Mesendoderm (in vitro differentiated cells): ENCODE measurements at regions not wholly inside any gene's neighbourhood (a gene's known extent, or its start where the extent isn't known, plus 50 kb on each side); places are given as distances from the start of the nearest gene placed in this dataset.

Experiments used
- DNase-seq: peaks from one replicate; pipeline ENCODE4 v3.0.0; 2013
- H2AK5ac ChIP-seq: 2 replicates; pipeline ENCODE4 v1.6.1; 2013; ENCODE audit warnings: low read length, inconsistent platforms
- H2BK120ac ChIP-seq: 2 replicates; pipeline ENCODE4 v1.6.1; 2013; ENCODE audit warnings: low read depth, mild to moderate bottlenecking, low read length, moderate library complexity, mixed read lengths
- H2BK15ac ChIP-seq: replicated peaks from 2 replicates; pipeline ENCODE4 v1.6.1; 2013; ENCODE audit warnings: low read depth, mild to moderate bottlenecking, moderate library complexity
- H2BK5ac ChIP-seq: 2 replicates; pipeline ENCODE4 v1.6.1; 2013; ENCODE audit warnings: low read length, inconsistent platforms
- H3K18ac ChIP-seq: 2 replicates; pipeline ENCODE4 v1.6.1; 2013; ENCODE audit warnings: mild to moderate bottlenecking, low read length, mixed read lengths
- H3K23ac ChIP-seq: one replicate; pipeline ENCODE4 v1.6.1; 2013; ENCODE audit warnings: low read length
- H3K27ac ChIP-seq: 2 replicates; pipeline ENCODE4 v1.5.1; 2013; ENCODE audit warnings: low read depth, mild to moderate bottlenecking, inconsistent platforms, low read length, moderate library complexity
- H3K27me3 ChIP-seq: 2 replicates; pipeline ENCODE4 v1.6.1; 2013; ENCODE audit warnings: low read length, control low read depth, mild to moderate bottlenecking, inconsistent platforms; ENCODE audit not compliant: insufficient read depth, poor library complexity
- H3K36me3 ChIP-seq: 2 replicates; pipeline ENCODE4 v1.6.1; 2013; ENCODE audit warnings: low read length, inconsistent platforms; ENCODE audit not compliant: control insufficient read depth, insufficient read depth
- H3K4ac ChIP-seq: one replicate; pipeline ENCODE4 v1.6.1; 2013; ENCODE audit warnings: low read depth, mild to moderate bottlenecking, low read length, moderate library complexity
- H3K4me1 ChIP-seq: 2 replicates; pipeline ENCODE4 v1.6.1; 2013; ENCODE audit warnings: low read depth, low read length, inconsistent platforms; ENCODE audit not compliant: control insufficient read depth
- H3K4me2 ChIP-seq: 2 replicates; pipeline ENCODE4 v1.6.1; 2013; ENCODE audit warnings: low read length
- H3K4me3 ChIP-seq: 2 replicates; pipeline ENCODE4 v1.5.1; 2013; ENCODE audit warnings: mild to moderate bottlenecking, low read length
- H3K56ac ChIP-seq: one replicate; pipeline ENCODE4 v1.6.1; 2013; ENCODE audit warnings: low read length
- H3K79me1 ChIP-seq: 2 replicates; pipeline ENCODE4 v1.6.1; 2013; ENCODE audit warnings: low read length, inconsistent platforms
- H3K79me2 ChIP-seq: 2 replicates; pipeline ENCODE4 v1.6.1; 2013; ENCODE audit warnings: mild to moderate bottlenecking, low read length; ENCODE audit not compliant: control insufficient read depth, insufficient read depth
- H3K9ac ChIP-seq: 2 replicates; pipeline ENCODE4 v1.6.1; 2013; ENCODE audit warnings: low read length, inconsistent platforms
- H4K5ac ChIP-seq: one replicate; pipeline ENCODE4 v1.6.1; 2013; ENCODE audit warnings: low read length
- H4K8ac ChIP-seq: one replicate; pipeline ENCODE4 v1.6.1; 2013; ENCODE audit warnings: low read depth, mild to moderate bottlenecking, control low read depth, low read length, moderate library complexity
- WGBS: extraction: QIAGEN DNeasy Blood & Tissue Kit; methylation state at CpG from one replicate; pipeline ENCODE4 v1.1.7; 2013; ENCODE audit warnings: low lambda C conversion rate, missing lambda C conversion rate; ENCODE audit not compliant: insufficient coverage; ENCODE audit errors: extremely low coverage; 5-methylcytosine and 5-hydroxymethylcytosine counted together

- H3K23ac ChIP-seq, result no peak overlapping the region
- DNase-seq, result no peak
- no peak overlapping the region for H2BK15ac ChIP-seq
- no CpG with 5 or more reads among the region's 11 CpGs for WGBS
- H3K9ac ChIP-seq, result no peak overlapping the region
- H3K4ac ChIP-seq, result no peak overlapping the region
- no peak overlapping the region for H4K8ac ChIP-seq
- H3K36me3 ChIP-seq, result no peaks in the 10 kb centered on the region
- no peak overlapping the region for H3K18ac ChIP-seq
- no peak overlapping the region for H3K27ac ChIP-seq
- no peak overlapping the region for H2BK120ac ChIP-seq
- no peak overlapping the region for H4K5ac ChIP-seq
- H3K4me2 ChIP-seq, result no peak overlapping the region
- H2AK5ac ChIP-seq, result no peak overlapping the region
- H2BK5ac ChIP-seq, result no peak overlapping the region
- H3K79me2 ChIP-seq, result no peaks in the 10 kb centered on the region
- no peak overlapping the region for H3K56ac ChIP-seq
- no peaks in the 10 kb centered on the region for H3K79me1 ChIP-seq
- no peaks in the 10 kb centered on the region for H3K4me1 ChIP-seq
- H3K27me3 ChIP-seq, result no peaks in the 10 kb centered on the region
- no peak overlapping the region for H3K4me3 ChIP-seq
Measured at GRCh38 chr6:4459996-4460395, 316.2 kb upstream of the CDYL start.

GRCh38 chr6:4459032-4459431 is 317.2 kb upstream of the CDYL start:
- Histone ChIP-seq H3K9ac (no peak overlapping the region), H3K4ac (no peak overlapping the region), H3K56ac (no peak overlapping the region), H3K36me3 (no peaks in the 10 kb centered on the region), H3K18ac (no peak overlapping the region), H3K27ac (no peak overlapping the region), H3K23ac (no peak overlapping the region), H3K4me1 (no peaks in the 10 kb centered on the region), H3K27me3 (no peaks in the 10 kb centered on the region), H2BK120ac (no peak overlapping the region), H2AK5ac (no peak overlapping the region), H3K4me2 (no peak overlapping the region), H2BK15ac (no peak overlapping the region), H4K8ac (no peak overlapping the region), H3K79me1 (no peaks in the 10 kb centered on the region), H2BK5ac (no peak overlapping the region), H3K79me2 (no peaks in the 10 kb centered on the region), H4K5ac (no peak overlapping the region), H3K4me3 (no peak overlapping the region)
- no CpG with 5 or more reads among the region's 3 CpGs for WGBS
- DNase-seq, result peak; percentile 9

- Histone ChIP-seq H3K9ac (no peak overlapping the region), H3K79me1 (no peaks in the 10 kb centered on the region), H3K4me3 (no peak overlapping the region), H3K4ac (no peak overlapping the region), H4K5ac (no peak overlapping the region), H3K36me3 (no peaks in the 10 kb centered on the region), H4K8ac (no peak overlapping the region), H3K18ac (no peak overlapping the region), H3K27ac (no peak overlapping the region), H3K79me2 (no peaks in the 10 kb centered on the region), H2BK5ac (no peak overlapping the region), H3K56ac (no peak overlapping the region), H3K27me3 (no peaks in the 10 kb centered on the region), H2BK120ac (no peak overlapping the region), H2AK5ac (no peak overlapping the region), H3K4me1 (no peaks in the 10 kb centered on the region), H3K4me2 (no peak overlapping the region), H3K23ac (no peak overlapping the region), H2BK15ac (no peak overlapping the region)
- no peak for DNase-seq
- WGBS, result no CpG with 5 or more reads among the region's 1 CpG
Measured at GRCh38 chr6:4451718-4452117, 316.3 kb upstream of the ECI2 start.

- Histone ChIP-seq H4K5ac (no peak overlapping the region), H2BK15ac (no peak overlapping the region), H3K9ac (no peak overlapping the region), H3K4ac (no peak overlapping the region), H4K8ac (no peak overlapping the region), H2BK120ac (no peak overlapping the region), H3K4me3 (no peak overlapping the region), H2AK5ac (no peak overlapping the region), H3K36me3 (no peaks in the 10 kb centered on the region), H3K79me2 (no peaks in the 10 kb centered on the region), H3K79me1 (no peaks in the 10 kb centered on the region), H3K27me3 (no peaks in the 10 kb centered on the region), H3K23ac (no peak overlapping the region), H3K18ac (no peak overlapping the region), H3K4me1 (no peaks in the 10 kb centered on the region), H3K27ac (no peak overlapping the region), H3K4me2 (no peak overlapping the region), H3K56ac (no peak overlapping the region), H2BK5ac (no peak overlapping the region)
- WGBS, result no CpG with 5 or more reads among the region's 3 CpGs
- DNase-seq, result no peak
Measured at GRCh38 chr6:4451081-4451480, 315.7 kb upstream of the ECI2 start.

- H3K4ac ChIP-seq, result no peak overlapping the region
- H3K27ac ChIP-seq, result no peak overlapping the region
- no peak overlapping the region for H2BK15ac ChIP-seq
- H2AK5ac ChIP-seq, result no peak overlapping the region
- H3K4me1 ChIP-seq, result no peaks in the 10 kb centered on the region
- no peaks in the 10 kb centered on the region for H3K36me3 ChIP-seq
- H3K79me1 ChIP-seq, result no peaks in the 10 kb centered on the region
- no peak overlapping the region for H4K8ac ChIP-seq
- H2BK5ac ChIP-seq, result no peak overlapping the region
- no peaks in the 10 kb centered on the region for H3K79me2 ChIP-seq
- no peak overlapping the region for H3K18ac ChIP-seq
- no peak overlapping the region for H3K4me3 ChIP-seq
- no peaks in the 10 kb centered on the region for H3K27me3 ChIP-seq
- no peak overlapping the region for H3K56ac ChIP-seq
- no peak overlapping the region for H3K23ac ChIP-seq
- no peak overlapping the region for H3K4me2 ChIP-seq
- H3K9ac ChIP-seq, result no peak overlapping the region
- no peak overlapping the region for H2BK120ac ChIP-seq
- no CpG with 5 or more reads among the region's 1 CpG for WGBS
- no peak overlapping the region for H4K5ac ChIP-seq
- no peak for DNase-seq
Measured at GRCh38 chr6:4450237-4450636, 314.9 kb upstream of the ECI2 start.

GRCh38 chr6:4449409-4449808 is 314.0 kb upstream of the ECI2 start:
- WGBS, result no CpG with 5 or more reads among the region's 1 CpG
- H2BK120ac ChIP-seq, result no peak overlapping the region
- no peak overlapping the region for H3K4me3 ChIP-seq
- no peak overlapping the region for H3K23ac ChIP-seq
- H3K56ac ChIP-seq, result no peak overlapping the region
- no peaks in the 10 kb centered on the region for H3K27me3 ChIP-seq
- H3K4ac ChIP-seq, result no peak overlapping the region
- H3K4me2 ChIP-seq, result no peak overlapping the region
- no peaks in the 10 kb centered on the region for H3K79me2 ChIP-seq
- no peak overlapping the region for H3K18ac ChIP-seq
- no peak overlapping the region for H3K9ac ChIP-seq
- H3K27ac ChIP-seq, result no peak overlapping the region
- no peak overlapping the region for H4K5ac ChIP-seq
- H3K79me1 ChIP-seq, result no peaks in the 10 kb centered on the region
- no peak overlapping the region for H2AK5ac ChIP-seq
- no peak overlapping the region for H2BK15ac ChIP-seq
- H2BK5ac ChIP-seq, result no peak overlapping the region
- no peaks in the 10 kb centered on the region for H3K36me3 ChIP-seq
- peak; percentile 38 for DNase-seq
- no peak overlapping the region for H4K8ac ChIP-seq
- no peaks in the 10 kb centered on the region for H3K4me1 ChIP-seq
